ENCODE measurements at regions not wholly inside any gene's neighbourhood (a gene's known extent, or its start where the extent isn't known, plus 50 kb on each side); places are given as distances from the start of the nearest gene placed in this dataset.

DNA sequence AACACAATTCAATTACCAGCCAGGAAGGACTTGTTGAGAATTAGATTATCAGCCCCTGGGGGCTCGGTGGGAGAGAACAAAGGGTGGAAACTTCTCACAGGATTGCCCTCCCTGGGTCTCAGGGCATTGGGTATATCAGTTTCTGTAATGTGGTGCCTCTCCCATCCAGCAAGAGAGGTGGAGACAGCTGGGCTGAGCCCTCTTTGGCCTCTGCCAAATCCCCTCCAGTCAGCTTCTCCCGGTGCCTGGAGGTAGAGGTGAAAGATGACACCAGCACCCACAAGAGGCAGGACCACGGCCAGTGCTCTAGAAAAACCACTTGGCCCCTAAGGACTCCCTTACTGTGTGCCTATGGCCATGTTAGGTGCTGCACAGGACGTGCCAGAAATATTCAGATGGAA, 179.7 kb downstream of the HAUS1 start:
- Histone ChIP-seq H3K36me3 (ENCODE audit: control insufficient read depth, insufficient read depth, low read length) (no peaks in the 10 kb centered on the region), H3K27me3 (ENCODE audit: control insufficient read depth, insufficient read depth, low read length) (no peaks in the 10 kb centered on the region), H3K9me3 (ENCODE audit: control insufficient read depth in 2 of 2, low read length in 2 of 2) (no peaks in the 10 kb centered on the region), H3K4me1 (ENCODE audit: control insufficient read depth, insufficient read depth, low read length, poor library complexity, severe bottlenecking) (no peaks in the 10 kb centered on the region), H3K4me3 (ENCODE audit: low read depth, low read length) (no peak overlapping the region), H3K27ac (ENCODE audit: insufficient read depth, low read length, poor library complexity, severe bottlenecking) (no peak overlapping the region)
- Mint-ChIP-seq H3K27me3 (no peaks in the 10 kb centered on the region), H3K9me3 (no peaks in the 10 kb centered on the region), H3K4me1 (peaks cover 0 to 4% (median 2%) of the 10 kb centered on the region in 4 donors), H3K36me3 (peaks cover 3% of the 10 kb centered on the region), H3K27ac (peak overlapping the region in 1 of 3 donors; percentile 35), H3K4me3 (no peak overlapping the region)
- DNase-seq = no peak
- ATAC-seq (ENCODE audit: low read depth in 2 of 2) = no peak

DNA sequence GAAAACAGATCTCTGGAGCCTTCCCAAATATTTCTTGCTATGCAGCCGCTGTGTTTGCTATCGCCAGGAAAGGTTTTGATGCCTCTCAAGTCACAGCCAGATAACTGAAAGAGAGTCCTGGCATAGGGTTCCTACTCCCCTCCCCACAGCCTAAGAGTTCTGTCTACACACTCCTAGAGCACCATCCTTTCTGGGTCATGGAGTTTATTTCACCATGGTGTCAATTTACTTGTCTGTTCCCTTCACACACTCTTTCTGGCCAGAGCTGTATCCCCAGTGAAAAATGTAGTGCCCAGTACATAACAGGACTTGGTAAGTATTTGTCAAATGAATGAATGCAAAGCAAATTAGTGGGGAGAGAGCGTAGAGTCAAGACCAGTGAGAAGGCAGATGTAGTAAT, 185.3 kb downstream of the HAUS1 start:
- H3K36me3 Mint-ChIP-seq = peaks cover 1% of the 10 kb centered on the region
- Histone ChIP-seq H3K27ac (ENCODE audit: insufficient read depth, low read length, poor library complexity, severe bottlenecking) (no peak overlapping the region), H3K36me3 (ENCODE audit: control insufficient read depth, insufficient read depth, low read length) (no peaks in the 10 kb centered on the region), H3K27me3 (ENCODE audit: control insufficient read depth, insufficient read depth, low read length) (no peaks in the 10 kb centered on the region), H3K9me3 (ENCODE audit: control insufficient read depth in 2 of 2, low read length in 2 of 2) (no peaks in the 10 kb centered on the region), H3K4me1 (ENCODE audit: control insufficient read depth, insufficient read depth, low read length, poor library complexity, severe bottlenecking) (no peaks in the 10 kb centered on the region), H3K4me3 (ENCODE audit: low read depth, low read length) (no peak overlapping the region)
- no peaks in the 10 kb centered on the region for H3K9me3 Mint-ChIP-seq
- peaks cover 0 to 2% (median 0%) of the 10 kb centered on the region in 4 donors for H3K4me1 Mint-ChIP-seq
- no peaks in the 10 kb centered on the region for H3K27me3 Mint-ChIP-seq
- H3K4me3 Mint-ChIP-seq = no peak overlapping the region
- no peak overlapping the region for H3K27ac Mint-ChIP-seq
- ATAC-seq (ENCODE audit: low read depth in 2 of 2) (no peak), DNase-seq (no peak)

DNA sequence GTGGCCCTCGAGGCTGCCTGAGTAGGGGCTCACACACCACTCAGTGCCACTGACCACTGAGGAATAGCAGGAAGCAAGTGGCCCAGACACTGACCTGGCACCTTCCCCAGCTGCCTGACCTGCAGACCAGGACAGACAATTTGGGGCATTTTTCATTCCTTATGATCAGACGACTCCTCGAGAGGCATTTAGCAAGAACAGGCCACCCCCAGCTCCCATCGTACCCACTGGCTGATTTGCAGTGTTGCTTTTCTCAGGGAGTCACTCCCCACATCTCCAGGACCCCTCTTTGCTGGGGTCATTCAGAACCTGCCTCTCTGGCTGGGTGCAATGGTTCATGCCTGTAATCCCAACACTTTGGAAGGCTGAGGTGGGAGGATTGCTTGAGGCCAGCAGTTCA, 185.7 kb downstream of the HAUS1 start:
- Histone ChIP-seq H3K4me3 (ENCODE audit: low read depth, low read length) (no peak overlapping the region), H3K9me3 (ENCODE audit: control insufficient read depth in 2 of 2, low read length in 2 of 2) (no peaks in the 10 kb centered on the region), H3K27me3 (ENCODE audit: control insufficient read depth, insufficient read depth, low read length) (no peaks in the 10 kb centered on the region), H3K27ac (ENCODE audit: insufficient read depth, low read length, poor library complexity, severe bottlenecking) (no peak overlapping the region), H3K36me3 (ENCODE audit: control insufficient read depth, insufficient read depth, low read length) (no peaks in the 10 kb centered on the region), H3K4me1 (ENCODE audit: control insufficient read depth, insufficient read depth, low read length, poor library complexity, severe bottlenecking) (no peaks in the 10 kb centered on the region)
- no peak for ATAC-seq (ENCODE audit: low read depth in 2 of 2)
- DNase-seq = no peak
- no peaks in the 10 kb centered on the region for H3K9me3 Mint-ChIP-seq
- H3K27ac Mint-ChIP-seq = no peak overlapping the region
- H3K4me1 Mint-ChIP-seq = peaks cover 0 to 2% (median 0%) of the 10 kb centered on the region in 4 donors
- no peaks in the 10 kb centered on the region for H3K27me3 Mint-ChIP-seq
- no peak overlapping the region for H3K4me3 Mint-ChIP-seq
- no peaks in the 10 kb centered on the region for H3K36me3 Mint-ChIP-seq

DNA sequence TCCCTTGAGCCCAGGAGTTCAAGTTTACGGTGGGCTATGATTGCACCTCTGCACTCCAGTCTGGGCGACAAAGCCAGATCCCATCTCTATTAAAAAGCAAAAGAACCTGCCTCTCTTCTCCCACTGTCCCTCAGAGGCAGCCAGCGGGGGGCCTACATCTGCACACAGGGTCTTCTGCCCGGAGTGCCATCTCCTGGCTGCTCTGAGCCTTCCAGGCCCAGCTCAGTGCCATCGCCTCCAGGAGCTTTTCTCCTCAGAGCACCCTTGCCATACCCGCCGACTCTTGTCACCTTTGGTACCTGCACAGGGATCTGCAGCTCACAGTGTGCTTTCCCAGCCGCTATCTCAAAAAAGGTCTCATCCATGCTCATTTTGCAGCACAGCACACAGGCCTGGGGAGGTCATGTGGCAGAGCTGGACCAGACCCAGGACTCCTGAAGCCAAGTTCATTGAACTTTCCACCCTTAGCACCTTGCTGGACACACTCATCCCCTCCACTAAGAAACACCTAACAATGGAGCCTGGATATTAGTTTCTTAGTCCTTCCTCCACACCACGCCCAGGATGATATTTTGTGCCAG, 186.3 kb downstream of the HAUS1 start:
- Mint-ChIP-seq H3K27ac (no peak overlapping the region), H3K4me1 (peaks cover 0 to 2% (median 0%) of the 10 kb centered on the region in 4 donors), H3K36me3 (no peaks in the 10 kb centered on the region), H3K9me3 (no peaks in the 10 kb centered on the region), H3K4me3 (peak overlapping the region in 1 of 4 donors; percentile 1), H3K27me3 (no peaks in the 10 kb centered on the region)
- no peak for ATAC-seq (ENCODE audit: low read depth in 2 of 2)
- DNase-seq = no peak
- H3K4me1 ChIP-seq (ENCODE audit: control insufficient read depth, insufficient read depth, low read length, poor library complexity, severe bottlenecking) = no peaks in the 10 kb centered on the region
- H3K27ac ChIP-seq (ENCODE audit: insufficient read depth, low read length, poor library complexity, severe bottlenecking) = no peak overlapping the region
- no peaks in the 10 kb centered on the region for H3K27me3 ChIP-seq (ENCODE audit: control insufficient read depth, insufficient read depth, low read length)
- no peak overlapping the region for H3K4me3 ChIP-seq (ENCODE audit: low read depth, low read length)
- H3K9me3 ChIP-seq (ENCODE audit: control insufficient read depth in 2 of 2, low read length in 2 of 2) = no peaks in the 10 kb centered on the region
- H3K36me3 ChIP-seq (ENCODE audit: control insufficient read depth, insufficient read depth, low read length) = no peaks in the 10 kb centered on the region

DNA sequence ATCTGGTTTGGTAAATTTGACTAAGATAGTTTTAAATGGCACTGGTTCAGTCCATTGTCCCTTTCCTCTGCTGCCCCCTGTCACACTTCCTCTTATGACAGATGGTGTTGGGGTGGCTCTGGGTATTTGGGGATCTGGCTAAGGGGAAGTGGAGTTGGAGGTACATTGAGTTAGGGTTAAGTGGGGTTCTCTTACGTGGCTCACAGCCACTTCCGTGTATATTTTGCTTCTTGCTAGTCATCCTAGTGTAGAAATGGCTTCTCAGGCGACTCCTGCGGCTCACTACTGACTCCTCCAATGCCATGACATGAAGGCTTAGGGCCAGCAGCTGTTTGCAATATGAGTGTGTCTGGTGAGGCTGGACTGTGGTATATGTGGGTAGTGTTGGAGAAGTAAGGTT, 187.0 kb downstream of the HAUS1 start:
- Mint-ChIP-seq H3K36me3 (no peaks in the 10 kb centered on the region), H3K9me3 (no peaks in the 10 kb centered on the region), H3K4me1 (peaks cover 0 to 2% (median 0%) of the 10 kb centered on the region in 4 donors), H3K27me3 (no peaks in the 10 kb centered on the region), H3K4me3 (no peak overlapping the region), H3K27ac (no peak overlapping the region)
- Histone ChIP-seq H3K9me3 (ENCODE audit: control insufficient read depth in 2 of 2, low read length in 2 of 2) (no peaks in the 10 kb centered on the region), H3K4me1 (ENCODE audit: control insufficient read depth, insufficient read depth, low read length, poor library complexity, severe bottlenecking) (no peaks in the 10 kb centered on the region), H3K36me3 (ENCODE audit: control insufficient read depth, insufficient read depth, low read length) (no peaks in the 10 kb centered on the region), H3K27ac (ENCODE audit: insufficient read depth, low read length, poor library complexity, severe bottlenecking) (no peak overlapping the region), H3K4me3 (ENCODE audit: low read depth, low read length) (no peak overlapping the region), H3K27me3 (ENCODE audit: control insufficient read depth, insufficient read depth, low read length) (no peaks in the 10 kb centered on the region)
- ATAC-seq (ENCODE audit: low read depth in 2 of 2) (peak; percentile 22 to 31), DNase-seq (peak in 2 of 3 donors; percentile 10 to 40)

DNA sequence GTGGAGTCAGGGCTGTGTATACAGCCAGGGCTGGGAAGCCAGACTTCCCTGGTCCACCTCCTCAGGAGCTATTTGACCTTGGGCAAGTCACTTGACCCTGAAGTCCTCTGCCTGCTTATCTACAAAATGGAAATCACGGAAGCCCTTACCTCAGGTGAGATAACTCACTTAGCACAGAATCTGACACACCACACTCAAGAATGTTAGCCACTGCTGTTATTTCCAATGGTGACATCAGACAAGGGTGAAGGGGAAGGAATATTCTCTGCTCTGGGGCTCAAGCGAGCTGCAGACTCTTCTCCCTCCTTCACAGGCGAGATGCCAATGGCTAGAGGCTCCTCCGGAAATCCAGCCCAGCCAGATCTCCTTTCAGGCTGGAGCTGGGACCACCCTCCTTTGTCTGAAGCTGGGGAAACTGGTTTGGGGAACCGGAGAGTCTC, 189.6 kb downstream of the HAUS1 start:
- H3K4me1 ChIP-seq (ENCODE audit: control insufficient read depth, insufficient read depth, low read length, poor library complexity, severe bottlenecking) = no peaks in the 10 kb centered on the region
- Mint-ChIP-seq H3K4me3 (no peak overlapping the region), H3K27ac (no peak overlapping the region), H3K4me1 (peaks cover 0 to 9% (median 0%) of the 10 kb centered on the region in 4 donors), H3K9me3 (no peaks in the 10 kb centered on the region), H3K27me3 (no peaks in the 10 kb centered on the region), H3K36me3 (no peaks in the 10 kb centered on the region)
- no peak overlapping the region for H3K27ac ChIP-seq (ENCODE audit: insufficient read depth, low read length, poor library complexity, severe bottlenecking)
- no peaks in the 10 kb centered on the region for H3K9me3 ChIP-seq (ENCODE audit: control insufficient read depth in 2 of 2, low read length in 2 of 2)
- no peaks in the 10 kb centered on the region for H3K36me3 ChIP-seq (ENCODE audit: control insufficient read depth, insufficient read depth, low read length)
- H3K4me3 ChIP-seq (ENCODE audit: low read depth, low read length) = no peak overlapping the region
- no peaks in the 10 kb centered on the region for H3K27me3 ChIP-seq (ENCODE audit: control insufficient read depth, insufficient read depth, low read length)
- no peak for ATAC-seq (ENCODE audit: low read depth in 2 of 2)
- no peak for DNase-seq

DNA sequence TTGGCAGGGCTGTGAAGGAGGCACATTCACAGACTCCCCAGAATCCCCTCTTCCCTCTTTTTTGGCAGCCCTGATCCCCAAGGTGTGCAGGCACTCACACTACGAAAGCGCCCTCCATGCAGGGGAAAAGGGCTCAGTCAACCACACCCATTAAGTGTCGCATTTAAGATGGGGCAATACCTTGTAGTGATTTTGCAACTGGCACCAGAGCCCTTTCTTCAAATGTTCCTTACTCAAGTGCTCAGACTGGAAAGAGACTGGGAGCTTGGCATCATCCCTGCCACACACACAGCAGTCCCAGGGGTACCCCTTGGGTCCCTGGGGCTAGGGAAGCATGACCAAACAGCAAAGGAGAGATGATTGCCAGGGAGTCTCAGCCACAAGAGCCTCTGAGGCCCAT, 190.1 kb downstream of the HAUS1 start:
- Mint-ChIP-seq H3K4me1 (peaks cover 0 to 9% (median 0%) of the 10 kb centered on the region in 4 donors), H3K4me3 (no peak overlapping the region), H3K27me3 (no peaks in the 10 kb centered on the region), H3K9me3 (no peaks in the 10 kb centered on the region), H3K27ac (no peak overlapping the region), H3K36me3 (no peaks in the 10 kb centered on the region)
- Histone ChIP-seq H3K27ac (ENCODE audit: insufficient read depth, low read length, poor library complexity, severe bottlenecking) (no peak overlapping the region), H3K9me3 (ENCODE audit: control insufficient read depth in 2 of 2, low read length in 2 of 2) (no peaks in the 10 kb centered on the region), H3K36me3 (ENCODE audit: control insufficient read depth, insufficient read depth, low read length) (no peaks in the 10 kb centered on the region), H3K27me3 (ENCODE audit: control insufficient read depth, insufficient read depth, low read length) (no peaks in the 10 kb centered on the region), H3K4me1 (ENCODE audit: control insufficient read depth, insufficient read depth, low read length, poor library complexity, severe bottlenecking) (no peaks in the 10 kb centered on the region), H3K4me3 (ENCODE audit: low read depth, low read length) (no peak overlapping the region)
- no peak for ATAC-seq (ENCODE audit: low read depth in 2 of 2)
- no peak for DNase-seq

DNA sequence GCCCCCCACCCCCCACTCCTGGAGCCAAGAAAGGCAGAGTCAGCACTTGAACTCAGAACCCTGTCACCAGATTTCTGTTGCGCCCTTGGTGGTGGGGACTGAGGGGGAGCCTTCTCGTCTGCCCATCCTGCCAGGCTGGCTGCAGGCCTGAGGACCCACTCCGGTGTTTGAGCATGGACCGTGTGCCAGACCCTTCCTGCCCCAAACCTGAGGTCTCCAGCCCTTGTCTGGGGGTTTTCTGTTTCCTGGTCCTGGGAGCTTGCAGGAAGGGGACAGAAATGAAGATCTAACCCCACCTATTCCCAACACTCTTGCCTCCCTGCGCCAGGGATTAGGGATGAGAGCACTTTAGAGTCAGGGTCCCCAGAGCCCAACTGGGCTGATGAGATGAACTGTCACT, 190.6 kb downstream of the HAUS1 start:
- H3K4me3 Mint-ChIP-seq = no peak overlapping the region
- Histone ChIP-seq H3K9me3 (ENCODE audit: control insufficient read depth in 2 of 2, low read length in 2 of 2) (no peaks in the 10 kb centered on the region), H3K36me3 (ENCODE audit: control insufficient read depth, insufficient read depth, low read length) (no peaks in the 10 kb centered on the region), H3K4me1 (ENCODE audit: control insufficient read depth, insufficient read depth, low read length, poor library complexity, severe bottlenecking) (no peaks in the 10 kb centered on the region), H3K4me3 (ENCODE audit: low read depth, low read length) (no peak overlapping the region), H3K27ac (ENCODE audit: insufficient read depth, low read length, poor library complexity, severe bottlenecking) (no peak overlapping the region), H3K27me3 (ENCODE audit: control insufficient read depth, insufficient read depth, low read length) (no peaks in the 10 kb centered on the region)
- peak overlapping the region in 1 of 3 donors; percentile 42 for H3K27ac Mint-ChIP-seq
- no peaks in the 10 kb centered on the region for H3K36me3 Mint-ChIP-seq
- no peak for ATAC-seq (ENCODE audit: low read depth in 2 of 2)
- H3K4me1 Mint-ChIP-seq = peaks cover 0 to 9% (median 0%) of the 10 kb centered on the region in 4 donors
- H3K27me3 Mint-ChIP-seq = no peaks in the 10 kb centered on the region
- no peak for DNase-seq
- H3K9me3 Mint-ChIP-seq = no peaks in the 10 kb centered on the region

Measured in CD4-positive, CD25-positive, alpha-beta regulatory T cell (primary cell).